Activated naive CD8-positive, alpha-beta T cell treated with anti-CD3 and anti-CD28 coated beads, Interleukin-2, amount 10 ng/mL, durations not matched to agents 7 days and 5 days (primary cell): ENCODE measurements at regions not wholly inside any gene's neighbourhood (a gene's known extent, or its start where the extent isn't known, plus 50 kb on each side); places are given as distances from the start of the nearest gene placed in this dataset.
A peak's percentile ranks its signal among the peaks of the same experiment; 100 is the strongest.

Experiments used
- ATAC-seq: fragments of 150-1000 bp; cut with Tn5 transposase; one replicate; pipeline ENCODE4 v1.10.0; 2021; ENCODE audit warnings: low read depth, moderate library complexity
- POLR2A ChIA-PET: fragments of 350-600 bp; sonication (Branson Sonifier 250); formaldehyde crosslinking; loops from one replicate; lab custom pipeline; 2021; ENCODE audit warnings: antibody characterized with exemption; lab: Charles Lee
- DNase-seq: peaks from one replicate; pipeline ENCODE4 v3.0.0; 2021
- H3K27ac Mint-ChIP-seq: one replicate; pipeline ENCODE4 v1.8.0; 2022; ENCODE audit warnings: mild to moderate bottlenecking, mixed read lengths
- H3K27me3 Mint-ChIP-seq: one replicate; pipeline ENCODE4 v1.8.0; 2022; ENCODE audit warnings: mild to moderate bottlenecking, moderate library complexity, mixed read lengths
- H3K36me3 Mint-ChIP-seq: one replicate; pipeline ENCODE4 v1.8.0; 2021; ENCODE audit warnings: mild to moderate bottlenecking, mixed read lengths
- H3K4me1 Mint-ChIP-seq: one replicate; pipeline ENCODE4 v1.8.0; 2021; ENCODE audit warnings: mixed read lengths
- H3K4me3 Mint-ChIP-seq: one replicate; pipeline ENCODE4 v1.8.0; 2022; ENCODE audit warnings: mild to moderate bottlenecking, moderate library complexity, mixed read lengths
- H3K9me3 Mint-ChIP-seq: one replicate; pipeline ENCODE4 v1.8.0; 2021; ENCODE audit warnings: mixed read lengths

GRCh38 chr9:111985315-111985714, 88.7 kb downstream of the UGCG start:
- ATAC-seq, result no peak
- Mint-ChIP-seq H3K27ac (peak overlapping the region; percentile 56), H3K27me3 (no peaks in the 10 kb centered on the region), H3K4me3 (peak overlapping the region; percentile 33), H3K36me3 (peaks cover 2% of the 10 kb centered on the region), H3K4me1 (peaks cover 32% of the 10 kb centered on the region), H3K9me3 (peaks cover 1% of the 10 kb centered on the region)
- DNase-seq, result no peak
- POLR2A ChIA-PET, result interaction anchor here (0.7 to 1.2 kb wide), 4 partner anchors 17 to 76 kb away, joined by 3 to 5 read pairs (median 4); no protein-coding TSS in a partner anchor

- H3K27ac Mint-ChIP-seq, result peak overlapping the region; percentile 63
- peaks cover 2% of the 10 kb centered on the region for H3K36me3 Mint-ChIP-seq
- POLR2A ChIA-PET, result interaction anchor here (0.7 to 1.3 kb wide), 7 partner anchors 16 to 89 kb away, joined by 3 to 7 read pairs (median 4); partner anchors contain the start of gene UGCG
- H3K27me3 Mint-ChIP-seq, result no peaks in the 10 kb centered on the region
- H3K4me1 Mint-ChIP-seq, result peaks cover 32% of the 10 kb centered on the region
- ATAC-seq, result peak; percentile 30
- peak overlapping the region; percentile 47 for H3K4me3 Mint-ChIP-seq
- DNase-seq, result no peak
- H3K9me3 Mint-ChIP-seq, result peaks cover 2% of the 10 kb centered on the region
Observed at GRCh38 chr9:111986035-111986556, 89.5 kb downstream of the UGCG start.
